ENCODE measurements at regions not wholly inside any gene's neighbourhood (a gene's known extent, or its start where the extent isn't known, plus 50 kb on each side); places are given as distances from the start of the nearest gene placed in this dataset.

DNA sequence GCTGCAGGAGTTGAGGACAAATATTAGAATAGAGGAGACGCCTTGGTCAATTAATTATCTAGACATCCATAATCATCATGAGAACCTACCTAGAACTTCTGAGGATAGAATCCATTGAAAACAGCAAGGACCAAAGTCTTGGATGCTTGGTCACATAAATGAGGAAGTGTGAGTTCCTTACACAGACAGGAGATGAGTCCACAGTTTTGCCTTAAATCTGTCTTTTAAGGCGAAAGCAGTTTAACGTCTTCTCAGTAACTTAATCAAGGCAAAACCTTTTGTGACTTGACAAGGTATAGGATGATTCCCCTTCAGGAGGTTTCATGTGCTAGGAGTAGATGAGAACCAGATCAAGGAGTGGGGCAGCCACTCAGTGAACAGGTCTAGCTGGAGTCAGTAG lies 1783.2 kb upstream of the CELF4 start:
- H3K36me3 ChIP-seq = no peaks in the 10 kb centered on the region
- ATAC-seq (ENCODE audit: low FRiP score in 2 of 2) = no peak
- no peak overlapping the region for H3K4me3 ChIP-seq
- H3K4me1 ChIP-seq = no peaks in the 10 kb centered on the region
- 75 to 82% methylated on average over 3 of the region's 3 CpGs for WGBS, 2 donors
- no peak overlapping the region for H3K27ac ChIP-seq
- no peak for TF ChIP-seq CTCF (IDR thresholded peaks at IDR 0.05)
- TF ChIP-seq POLR2A (IDR thresholded peaks at IDR 0.05) = no peak
- no peak for TF ChIP-seq EP300 (IDR thresholded peaks at IDR 0.05)
- TF ChIP-seq POLR2AphosphoS5 (IDR thresholded peaks at IDR 0.05) = no peak
- H3K9me3 ChIP-seq = no peaks in the 10 kb centered on the region
- DNase-seq = no peak
- no peaks in the 10 kb centered on the region for H3K27me3 ChIP-seq

- DNase-seq (no peak), ATAC-seq (ENCODE audit: low FRiP score in 2 of 2) (no peak)
- H3K27me3 ChIP-seq = no peaks in the 10 kb centered on the region
- 85 to 87% methylated on average over 5 of the region's 5 CpGs for WGBS, 2 donors
- H3K27ac ChIP-seq = no peak overlapping the region
- TF ChIP-seq CTCF (IDR thresholded peaks at IDR 0.05) (no peak), EP300 (IDR thresholded peaks at IDR 0.05) (no peak), POLR2A (IDR thresholded peaks at IDR 0.05) (no peak), POLR2AphosphoS5 (IDR thresholded peaks at IDR 0.05) (no peak)
- no peaks in the 10 kb centered on the region for H3K4me1 ChIP-seq
- H3K36me3 ChIP-seq = no peaks in the 10 kb centered on the region
- no peaks in the 10 kb centered on the region for H3K9me3 ChIP-seq
- H3K4me3 ChIP-seq = no peak overlapping the region
Observed at GRCh38 chr18:39347701-39348100, 1782.1 kb upstream of the CELF4 start.

GRCh38 chr18:39346916-39347315 lies 1781.3 kb upstream of the CELF4 start:
- no peaks in the 10 kb centered on the region for H3K9me3 ChIP-seq
- H3K36me3 ChIP-seq = no peaks in the 10 kb centered on the region
- no peak for ATAC-seq (ENCODE audit: low FRiP score in 2 of 2)
- TF ChIP-seq CTCF (IDR thresholded peaks at IDR 0.05) (no peak), EP300 (IDR thresholded peaks at IDR 0.05) (no peak), POLR2AphosphoS5 (IDR thresholded peaks at IDR 0.05) (no peak), POLR2A (IDR thresholded peaks at IDR 0.05) (no peak)
- H3K4me3 ChIP-seq = no peak overlapping the region
- no peak overlapping the region for H3K27ac ChIP-seq
- WGBS, 2 donors = 89% methylated on average over 1 of the region's 1 CpG
- no peak for DNase-seq
- H3K4me1 ChIP-seq = no peaks in the 10 kb centered on the region
- H3K27me3 ChIP-seq = no peaks in the 10 kb centered on the region

DNA sequence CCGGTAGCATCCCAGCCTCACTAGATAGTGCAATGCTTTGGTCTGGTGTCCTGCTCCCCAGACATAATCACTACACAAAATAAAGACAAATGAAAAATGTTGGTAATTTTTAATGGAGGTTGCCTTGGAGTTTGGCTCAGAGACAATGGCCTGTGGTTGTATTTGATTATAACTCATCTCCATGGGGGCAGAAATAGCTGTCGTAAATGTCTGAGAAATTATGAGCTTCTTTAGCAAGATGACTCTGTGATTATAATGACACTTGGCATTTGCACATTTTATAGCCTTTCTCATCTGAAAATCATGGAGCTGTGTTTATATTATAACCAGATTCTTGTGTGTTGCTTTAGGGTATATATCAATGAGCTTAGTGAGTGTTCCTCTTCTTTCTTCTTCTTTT lies 1779.7 kb upstream of the CELF4 start:
- 80 to 85% methylated on average over 2 of the region's 2 CpGs for WGBS, 2 donors
- TF ChIP-seq CTCF (IDR thresholded peaks at IDR 0.05) (no peak), POLR2A (IDR thresholded peaks at IDR 0.05) (no peak), POLR2AphosphoS5 (IDR thresholded peaks at IDR 0.05) (no peak), EP300 (IDR thresholded peaks at IDR 0.05) (no peak)
- H3K27me3 ChIP-seq = no peaks in the 10 kb centered on the region

DNA sequence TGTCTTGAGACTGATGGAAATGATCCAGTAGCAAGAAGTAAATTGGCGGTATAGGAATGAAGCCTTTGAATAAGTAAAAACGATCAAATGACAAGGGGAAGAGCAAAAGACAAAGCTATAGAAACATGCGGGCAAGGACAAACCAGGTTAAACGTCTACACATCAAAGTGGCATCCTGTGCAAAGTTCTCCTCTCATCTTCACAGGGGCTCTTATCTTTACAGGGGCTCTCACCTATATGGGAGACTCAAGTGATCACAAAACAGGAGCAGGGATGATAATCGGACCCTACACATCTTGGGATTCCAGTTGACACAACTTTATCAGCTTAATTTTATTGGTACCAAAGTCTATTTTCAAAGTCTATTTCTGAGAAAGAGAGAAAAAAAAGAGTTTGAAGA lies 1778.9 kb upstream of the CELF4 start:
- Histone ChIP-seq H3K9me3 (no peaks in the 10 kb centered on the region), H3K4me1 (no peaks in the 10 kb centered on the region), H3K36me3 (no peaks in the 10 kb centered on the region), H3K4me3 (no peak overlapping the region), H3K27me3 (no peaks in the 10 kb centered on the region), H3K27ac (no peak overlapping the region)
- ATAC-seq (ENCODE audit: low FRiP score in 2 of 2) (no peak), DNase-seq (no peak)
- no peak for TF ChIP-seq CTCF (IDR thresholded peaks at IDR 0.05)
- 86 to 92% methylated on average over 5 of the region's 5 CpGs for WGBS, 2 donors

More for the DNA sequence above, 1779.7 kb upstream of the CELF4 start:
- Histone ChIP-seq H3K9me3 (no peaks in the 10 kb centered on the region), H3K36me3 (no peaks in the 10 kb centered on the region), H3K4me1 (no peaks in the 10 kb centered on the region), H3K27ac (no peak overlapping the region), H3K4me3 (no peak overlapping the region)
- DNase-seq = no peak
- ATAC-seq (ENCODE audit: low FRiP score in 2 of 2) = no peak
